Muscle of back (tissue), 3 donors: ENCODE measurements at regions not wholly inside any gene's neighbourhood (a gene's known extent, or its start where the extent isn't known, plus 50 kb on each side); places are given as distances from the start of the nearest gene placed in this dataset.
"Not testable (repeated sequence)": the region's sequence is repeated elsewhere in the genome, so short reads cannot be mapped to it uniquely, and the experiment has no call there.

Source experiments
- DNase-seq, 3 donors: peaks; one replicate each; pipeline versions ENCODE4 v3.0.0 to v3.0.0-alpha.2; 2013

- DNase-seq: not testable (repeated sequence)
Observed at GRCh38 chrX:133483771-133484170, 68.5 kb upstream of the GPC4 start.

GRCh38 chrX:133482056-133482952 lies 67.0 kb upstream of the GPC4 start:
- peak in 2 of 3 donors; percentile 35 to 67 for DNase-seq

GRCh38 chrX:133477986-133478385 lies 62.7 kb upstream of the GPC4 start:
- DNase-seq: peak in 1 of 3 donors; percentile 61

GRCh38 chrX:133475953-133476352 lies 60.7 kb upstream of the GPC4 start:
- no peak for DNase-seq

GRCh38 chrX:133475521-133475920 lies 60.2 kb upstream of the GPC4 start:
- DNase-seq: peak in 2 of 3 donors; percentile 49 to 77

GRCh38 chrX:133474574-133474973 lies 59.3 kb upstream of the GPC4 start:
- DNase-seq: no peak

GRCh38 chrX:133473451-133473850 lies 58.2 kb upstream of the GPC4 start:
- no peak for DNase-seq

- DNase-seq: no peak
Observed at GRCh38 chrX:133468051-133468450, 52.8 kb upstream of the GPC4 start.

- no peak for DNase-seq
Observed at GRCh38 chrX:133465254-133465653, 50.0 kb upstream of the GPC4 start.
